D721Med (cell line): ENCODE measurements at regions not wholly inside any gene's neighbourhood (a gene's known extent, or its start where the extent isn't known, plus 50 kb on each side); places are given as distances from the start of the nearest gene placed in this dataset.

Source experiments
- DNase-seq: peaks from one replicate; pipeline ENCODE4 v3.0.0; 2011; ENCODE audit warnings: low spot score; ENCODE audit not compliant: insufficient read length
- FAIRE-seq: peaks from 2 replicates; lab custom pipeline; 2011; peaks lifted over from hg19 to GRCh38; lab: Jason Lieb, UNC
- TF ChIP-seq, protein P1 (sequence below): IDR thresholded peaks from 2 replicates; pipeline ENCODE4 v1.5.1; 2012; ENCODE audit warnings: mild to moderate bottlenecking, control low read depth; ENCODE audit not compliant: insufficient read depth; ENCODE audit errors: missing control alignments

DNA sequence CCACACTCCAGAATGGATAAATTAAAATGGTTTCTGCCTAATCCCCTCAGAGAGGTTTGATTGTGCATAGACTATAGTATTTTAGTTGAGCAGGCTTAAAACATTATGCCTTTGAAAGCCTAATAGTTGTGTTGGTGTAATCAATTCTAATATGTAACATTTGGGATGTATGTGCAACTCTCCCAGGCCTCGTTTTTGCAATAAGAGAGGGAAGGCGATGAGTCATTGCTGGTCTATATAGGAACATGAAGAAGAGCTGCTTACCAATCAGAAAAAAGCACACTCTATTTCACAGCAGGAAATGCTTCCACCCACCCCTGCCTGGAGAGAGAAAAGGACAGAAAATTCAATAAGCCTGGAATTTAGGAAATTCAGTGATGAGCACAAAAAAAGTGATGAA lies 1424.0 kb upstream of the PIK3C3 start:
- TF ChIP-seq, protein P1, sequence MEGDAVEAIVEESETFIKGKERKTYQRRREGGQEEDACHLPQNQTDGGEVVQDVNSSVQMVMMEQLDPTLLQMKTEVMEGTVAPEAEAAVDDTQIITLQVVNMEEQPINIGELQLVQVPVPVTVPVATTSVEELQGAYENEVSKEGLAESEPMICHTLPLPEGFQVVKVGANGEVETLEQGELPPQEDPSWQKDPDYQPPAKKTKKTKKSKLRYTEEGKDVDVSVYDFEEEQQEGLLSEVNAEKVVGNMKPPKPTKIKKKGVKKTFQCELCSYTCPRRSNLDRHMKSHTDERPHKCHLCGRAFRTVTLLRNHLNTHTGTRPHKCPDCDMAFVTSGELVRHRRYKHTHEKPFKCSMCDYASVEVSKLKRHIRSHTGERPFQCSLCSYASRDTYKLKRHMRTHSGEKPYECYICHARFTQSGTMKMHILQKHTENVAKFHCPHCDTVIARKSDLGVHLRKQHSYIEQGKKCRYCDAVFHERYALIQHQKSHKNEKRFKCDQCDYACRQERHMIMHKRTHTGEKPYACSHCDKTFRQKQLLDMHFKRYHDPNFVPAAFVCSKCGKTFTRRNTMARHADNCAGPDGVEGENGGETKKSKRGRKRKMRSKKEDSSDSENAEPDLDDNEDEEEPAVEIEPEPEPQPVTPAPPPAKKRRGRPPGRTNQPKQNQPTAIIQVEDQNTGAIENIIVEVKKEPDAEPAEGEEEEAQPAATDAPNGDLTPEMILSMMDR = no peak
- FAIRE-seq (no peak), DNase-seq (no peak)

DNA sequence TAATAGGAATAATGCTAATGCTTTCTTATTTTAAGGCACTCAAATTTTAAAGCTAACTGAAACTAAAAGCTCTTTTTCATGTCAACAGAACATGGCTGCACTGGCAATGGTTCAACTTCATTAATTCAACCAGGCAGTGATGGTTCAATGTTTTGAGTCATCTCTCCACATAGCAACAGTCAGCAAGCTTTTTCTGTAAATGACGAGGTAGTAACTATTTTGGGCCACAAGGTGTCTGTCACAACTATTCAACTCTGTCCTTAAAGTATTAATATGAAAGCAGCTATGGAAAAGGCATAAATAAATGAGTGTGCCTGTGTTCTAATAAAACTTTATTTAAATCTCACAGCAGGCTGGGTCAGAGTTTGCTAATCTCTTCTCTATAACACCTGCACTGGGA lies 1425.6 kb upstream of the PIK3C3 start:
- no peak for DNase-seq
- FAIRE-seq = peak; percentile 53
- TF ChIP-seq, protein P1 = no peak

DNA sequence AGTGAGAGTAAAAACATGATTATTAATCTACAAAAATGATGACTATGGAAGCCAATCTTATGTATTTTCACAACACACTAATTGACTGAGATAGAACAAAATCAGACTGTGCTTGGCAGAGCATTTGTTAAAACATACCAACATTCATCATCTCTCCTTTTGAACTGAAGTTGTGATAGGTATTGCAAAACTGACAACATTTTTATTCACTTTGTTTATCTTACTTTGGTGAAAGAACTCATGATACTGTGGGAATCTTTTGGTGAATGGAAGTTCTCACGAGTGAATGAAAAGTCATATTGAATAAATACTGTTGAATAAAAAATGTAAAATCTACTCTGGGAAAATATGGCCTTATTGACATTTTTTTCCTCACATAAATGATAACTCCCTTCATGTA lies 1430.2 kb upstream of the PIK3C3 start:
- DNase-seq (no peak), FAIRE-seq (peak; percentile 21)
- TF ChIP-seq, protein P1 = no peak

DNA sequence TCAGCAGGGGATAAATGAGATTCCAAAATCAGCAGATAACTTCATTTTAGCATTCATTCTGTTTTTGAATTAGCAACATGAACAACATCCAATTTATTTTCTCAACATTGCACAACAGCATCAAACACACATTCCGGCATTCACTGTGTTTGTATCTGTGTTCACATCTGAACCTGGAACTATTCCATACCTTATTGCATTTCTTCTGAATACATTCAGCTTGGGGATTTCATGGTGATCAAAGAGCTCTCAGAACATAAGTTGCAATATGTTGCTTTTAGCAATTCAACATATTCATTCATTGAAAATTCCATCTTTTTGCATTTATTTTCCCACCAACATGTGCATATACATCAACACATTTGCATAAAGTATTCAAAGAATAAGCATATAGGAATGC lies 1431.7 kb upstream of the PIK3C3 start:
- DNase-seq (no peak), FAIRE-seq (no peak)
- TF ChIP-seq, protein P1 = no peak

DNA sequence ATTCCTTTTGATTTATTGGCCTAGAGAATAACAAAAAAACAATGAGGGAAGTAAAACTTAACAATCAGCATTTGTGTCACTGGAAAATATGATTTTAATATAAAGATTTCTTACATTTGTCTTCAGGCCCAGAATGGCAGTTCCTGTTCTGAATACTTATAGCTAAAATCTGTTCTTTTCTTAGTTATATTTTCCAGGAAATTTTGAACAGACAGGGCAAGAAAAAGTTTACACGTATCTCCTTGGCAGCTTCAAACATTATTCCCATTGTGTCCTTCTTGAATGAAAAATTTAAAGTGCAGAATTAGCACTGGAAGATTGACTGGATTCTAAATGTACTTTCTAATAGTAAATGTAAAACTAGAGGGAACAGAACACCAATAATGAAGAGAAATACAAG lies 1454.0 kb upstream of the PIK3C3 start:
- DNase-seq = no peak
- FAIRE-seq = peak; percentile 41
- TF ChIP-seq, protein P1 = no peak

DNA sequence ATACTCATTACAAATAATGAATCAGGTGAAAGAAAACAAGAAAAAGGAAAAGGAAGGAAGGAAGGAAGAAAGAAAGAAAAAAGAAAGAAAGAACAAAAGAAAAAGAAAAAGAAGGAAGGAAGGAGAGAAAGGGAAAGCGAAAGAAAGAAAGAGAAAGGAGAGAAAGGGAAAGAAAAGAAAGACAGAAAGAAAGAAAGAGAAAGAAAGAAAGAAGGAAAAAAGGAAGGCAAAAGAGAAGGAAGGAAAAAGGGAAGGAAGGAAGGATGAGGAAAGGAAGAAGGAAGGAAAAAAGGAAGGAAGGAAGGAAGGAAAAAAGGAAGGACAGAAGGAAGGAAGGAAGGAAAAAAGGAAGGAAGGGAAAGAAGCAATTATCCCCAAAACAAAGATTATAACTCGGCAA lies 1460.4 kb upstream of the PIK3C3 start:
- FAIRE-seq (peak; percentile 84), DNase-seq (no peak)
- TF ChIP-seq, protein P1 = no peak

DNA sequence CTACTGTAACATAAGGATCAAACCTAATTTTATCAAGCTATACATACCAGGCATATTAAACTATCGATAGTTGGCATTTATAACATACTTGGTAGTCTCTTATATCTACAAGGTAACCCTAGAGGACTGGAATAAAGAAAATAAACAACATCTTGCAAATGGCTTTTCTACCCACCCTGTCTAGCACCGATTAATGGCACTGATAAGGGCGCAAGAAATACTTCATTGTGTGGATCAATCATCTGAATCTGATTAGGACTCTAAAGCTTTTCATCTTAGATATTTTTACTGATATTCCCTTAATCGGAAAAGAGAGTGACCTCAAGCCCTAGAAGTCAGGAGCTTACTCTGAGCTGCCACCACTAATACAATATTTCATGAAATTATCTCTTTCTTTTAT lies 1461.7 kb upstream of the PIK3C3 start:
- TF ChIP-seq, protein P1 = no peak
- peak; percentile 44 for FAIRE-seq

More for the DNA sequence above, 1461.7 kb upstream of the PIK3C3 start:
- no peak for DNase-seq
